PFSK-1 (cell line): ENCODE measurements at regions not wholly inside any gene's neighbourhood (a gene's known extent, or its start where the extent isn't known, plus 50 kb on each side); places are given as distances from the start of the nearest gene placed in this dataset.

ENCODE experiments used
- POLR2AphosphoS5 ChIP-seq: IDR thresholded peaks from 2 replicates; pipeline ENCODE4 v1.6.1; 2012; ENCODE audit warnings: low read depth, mild to moderate bottlenecking, control low read depth, low read length, moderate library complexity
- SIN3A ChIP-seq: IDR thresholded peaks from 2 replicates; pipeline ENCODE4 v1.6.1; 2012; ENCODE audit warnings: mild to moderate bottlenecking, low read length, moderate library complexity, borderline replicate concordance; ENCODE audit not compliant: insufficient read depth
- TAF1 ChIP-seq: IDR thresholded peaks from 2 replicates; pipeline ENCODE4 v1.6.1; 2012; ENCODE audit warnings: low read length, control low read depth, borderline replicate concordance; ENCODE audit not compliant: insufficient read depth
- TF ChIP-seq, protein P1 (sequence below), 2 experiments: IDR thresholded peaks; 2 replicates each; pipeline versions ENCODE4 v1.6.1 to v1.8.0; 2011 to 2012; ENCODE audit warnings: low read depth in 2 of 2, low read length in 2 of 2, control low read depth in 1 of 2, inconsistent platforms in 1 of 2, mild to moderate bottlenecking in 1 of 2, moderate library complexity in 1 of 2; ENCODE audit not compliant: insufficient read depth in 1 of 2

DNA sequence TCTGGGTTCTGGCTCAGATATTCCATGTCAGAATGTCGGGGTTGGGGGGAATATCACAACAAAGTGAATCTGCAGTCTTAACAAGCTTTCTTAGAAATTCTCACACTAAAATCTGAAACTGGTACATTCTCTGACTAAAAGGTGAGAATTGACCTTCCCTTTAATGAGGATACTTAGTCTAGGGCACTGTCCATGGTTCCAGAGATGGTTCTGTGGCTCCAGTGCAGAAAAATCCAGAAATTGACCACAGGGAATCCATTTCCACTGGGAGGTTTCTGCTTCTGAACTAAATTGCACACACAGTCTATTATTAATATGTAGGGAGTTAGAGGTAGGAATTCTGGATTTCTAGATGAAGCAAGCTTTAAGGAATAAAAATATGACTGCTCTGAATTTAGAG, 171.6 kb upstream of the OBI1 start:
- TF ChIP-seq, protein P1, sequence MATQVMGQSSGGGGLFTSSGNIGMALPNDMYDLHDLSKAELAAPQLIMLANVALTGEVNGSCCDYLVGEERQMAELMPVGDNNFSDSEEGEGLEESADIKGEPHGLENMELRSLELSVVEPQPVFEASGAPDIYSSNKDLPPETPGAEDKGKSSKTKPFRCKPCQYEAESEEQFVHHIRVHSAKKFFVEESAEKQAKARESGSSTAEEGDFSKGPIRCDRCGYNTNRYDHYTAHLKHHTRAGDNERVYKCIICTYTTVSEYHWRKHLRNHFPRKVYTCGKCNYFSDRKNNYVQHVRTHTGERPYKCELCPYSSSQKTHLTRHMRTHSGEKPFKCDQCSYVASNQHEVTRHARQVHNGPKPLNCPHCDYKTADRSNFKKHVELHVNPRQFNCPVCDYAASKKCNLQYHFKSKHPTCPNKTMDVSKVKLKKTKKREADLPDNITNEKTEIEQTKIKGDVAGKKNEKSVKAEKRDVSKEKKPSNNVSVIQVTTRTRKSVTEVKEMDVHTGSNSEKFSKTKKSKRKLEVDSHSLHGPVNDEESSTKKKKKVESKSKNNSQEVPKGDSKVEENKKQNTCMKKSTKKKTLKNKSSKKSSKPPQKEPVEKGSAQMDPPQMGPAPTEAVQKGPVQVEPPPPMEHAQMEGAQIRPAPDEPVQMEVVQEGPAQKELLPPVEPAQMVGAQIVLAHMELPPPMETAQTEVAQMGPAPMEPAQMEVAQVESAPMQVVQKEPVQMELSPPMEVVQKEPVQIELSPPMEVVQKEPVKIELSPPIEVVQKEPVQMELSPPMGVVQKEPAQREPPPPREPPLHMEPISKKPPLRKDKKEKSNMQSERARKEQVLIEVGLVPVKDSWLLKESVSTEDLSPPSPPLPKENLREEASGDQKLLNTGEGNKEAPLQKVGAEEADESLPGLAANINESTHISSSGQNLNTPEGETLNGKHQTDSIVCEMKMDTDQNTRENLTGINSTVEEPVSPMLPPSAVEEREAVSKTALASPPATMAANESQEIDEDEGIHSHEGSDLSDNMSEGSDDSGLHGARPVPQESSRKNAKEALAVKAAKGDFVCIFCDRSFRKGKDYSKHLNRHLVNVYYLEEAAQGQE (IDR thresholded peaks at IDR 0.05; ENCODE audit: insufficient read depth in 1 of 2, low read depth in 2 of 2, low read length in 2 of 2) = peak in 1 of 2 experiments; percentile 82; a peak in 2 of 4 replicates
- no peak for TF ChIP-seq TAF1
- no peak for TF ChIP-seq POLR2AphosphoS5
- no peak for TF ChIP-seq SIN3A
